HS-5 (cell line): ENCODE measurements at regions not wholly inside any gene's neighbourhood (a gene's known extent, or its start where the extent isn't known, plus 50 kb on each side); places are given as distances from the start of the nearest gene placed in this dataset.
A peak's percentile ranks its signal among the peaks of the same experiment; 100 is the strongest.
"Not testable (repeated sequence)": the region's sequence is repeated elsewhere in the genome, so short reads cannot be mapped to it uniquely, and the experiment has no call there.

Source experiments
- DNase-seq: peaks from one replicate; pipeline ENCODE4 v3.0.0-alpha.2; 2012; ENCODE audit warnings: low read depth

DNA sequence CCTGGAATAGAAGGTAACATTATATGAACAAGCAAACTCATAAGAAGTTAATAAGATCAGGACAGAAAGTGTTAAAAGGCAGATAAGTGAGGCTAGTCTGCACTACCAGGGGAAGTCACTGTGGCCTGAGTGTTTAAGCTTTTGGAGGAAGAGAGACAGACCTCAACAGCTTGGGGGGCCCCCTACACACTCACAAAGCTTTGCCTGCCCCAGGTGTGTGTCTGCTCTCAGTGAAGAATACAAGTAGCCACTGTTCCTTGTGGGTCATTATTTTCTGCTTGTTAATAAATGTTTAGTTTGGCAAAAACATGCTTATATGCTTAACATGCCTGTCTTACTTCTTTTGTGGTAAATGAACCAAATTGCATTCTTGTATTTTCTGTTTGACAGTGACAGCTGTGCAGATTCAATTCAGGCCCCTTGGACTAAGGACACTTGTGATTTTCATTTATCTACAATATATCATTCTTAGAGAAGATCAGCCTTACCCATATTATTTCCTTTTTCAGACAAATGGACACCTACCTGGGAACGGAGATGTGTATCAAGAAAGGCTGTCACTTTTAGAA, 50.7 kb upstream of the C12orf71 start:
- DNase-seq: no peak

DNA sequence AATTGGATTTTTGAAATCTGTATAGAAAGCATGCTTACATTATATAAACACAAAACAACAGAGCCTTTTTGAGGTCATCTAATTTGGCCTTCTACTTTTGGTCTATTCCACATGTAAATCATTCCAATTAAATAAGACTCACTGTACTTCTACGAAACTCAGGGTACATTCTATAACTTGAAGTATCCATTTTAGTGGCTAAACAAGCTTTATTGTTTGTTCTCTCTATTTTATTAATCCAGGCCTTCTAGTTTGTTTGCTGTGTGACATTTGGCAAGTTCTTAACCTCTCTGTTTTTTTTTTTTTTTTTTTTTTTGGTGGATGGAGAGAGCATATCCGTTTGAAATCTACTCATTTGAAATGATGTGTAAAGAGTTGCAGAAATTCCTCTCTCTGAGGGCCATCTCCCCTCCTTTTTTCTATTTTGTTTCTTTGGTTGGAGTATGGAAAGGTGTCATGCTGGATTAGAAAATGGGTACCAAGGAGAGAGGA, 58.1 kb upstream of the C12orf71 start:
- DNase-seq: no peak

DNA sequence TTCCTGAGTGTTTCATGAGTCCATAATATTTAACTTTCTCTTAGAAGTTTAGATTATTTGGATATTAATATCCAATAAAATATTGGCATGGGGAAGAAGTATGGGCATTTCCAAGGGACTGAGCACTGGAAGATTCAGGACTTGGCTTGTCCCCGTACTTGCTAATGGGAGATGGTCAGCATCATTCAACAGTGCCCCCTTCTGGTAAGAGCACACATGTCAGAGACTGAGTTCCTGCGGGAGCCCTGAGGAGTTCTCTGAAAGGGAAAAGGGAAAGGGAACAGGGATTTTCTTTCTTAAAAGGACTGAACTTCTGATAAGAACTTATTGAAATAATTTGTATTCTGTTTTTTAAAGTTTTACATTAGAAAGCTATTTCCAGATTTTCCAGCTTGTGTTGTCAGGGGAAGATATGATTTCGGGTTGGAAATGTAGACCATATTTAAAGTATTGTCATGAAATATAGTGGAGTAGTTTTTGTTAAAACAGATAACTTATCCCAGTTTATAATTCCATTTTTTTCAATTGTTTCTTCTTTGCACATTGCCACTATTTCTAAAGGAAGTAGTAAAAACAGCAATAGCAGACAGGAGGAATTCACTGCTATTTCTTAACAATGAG, 59.8 kb upstream of the C12orf71 start:
- DNase-seq: peak; percentile 30

DNA sequence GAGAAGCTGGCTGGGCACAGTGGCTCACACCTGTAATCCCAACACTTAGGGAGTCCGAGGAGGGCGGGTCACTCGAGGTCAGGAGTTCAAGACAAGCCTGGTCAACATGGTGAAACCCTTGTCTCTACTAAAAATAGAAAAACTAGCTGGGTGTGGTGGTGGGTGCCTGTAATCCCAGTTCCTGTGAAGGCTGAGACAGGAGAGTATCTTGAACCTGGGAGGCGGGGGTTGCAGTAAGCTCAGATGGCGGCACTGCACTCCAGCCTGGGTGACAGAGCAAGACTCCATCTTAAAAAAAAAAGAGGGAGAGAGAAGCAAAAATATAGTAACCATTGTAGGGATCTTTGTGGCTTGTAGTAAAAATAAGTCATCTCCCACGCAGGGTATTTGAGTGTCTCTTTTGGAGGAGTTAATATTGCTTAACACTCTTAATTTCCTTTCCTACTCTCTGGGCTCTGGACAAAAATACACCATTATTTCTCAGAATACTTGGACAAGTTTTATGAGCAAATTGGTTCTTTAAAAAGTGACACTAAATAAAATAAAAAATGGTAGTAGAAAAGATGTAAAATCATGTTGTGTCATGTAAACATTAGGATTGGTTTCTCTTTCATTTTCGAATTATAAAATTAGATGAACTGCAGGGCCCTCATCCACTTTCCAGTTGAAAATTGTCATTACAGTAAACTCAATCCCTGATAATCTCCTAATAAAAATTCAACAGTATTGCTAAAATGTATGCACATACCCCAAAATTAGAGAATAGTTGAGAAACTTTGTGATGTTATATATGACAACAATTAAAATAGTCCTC, 61.1 kb upstream of the C12orf71 start:
- no peak for DNase-seq

DNA sequence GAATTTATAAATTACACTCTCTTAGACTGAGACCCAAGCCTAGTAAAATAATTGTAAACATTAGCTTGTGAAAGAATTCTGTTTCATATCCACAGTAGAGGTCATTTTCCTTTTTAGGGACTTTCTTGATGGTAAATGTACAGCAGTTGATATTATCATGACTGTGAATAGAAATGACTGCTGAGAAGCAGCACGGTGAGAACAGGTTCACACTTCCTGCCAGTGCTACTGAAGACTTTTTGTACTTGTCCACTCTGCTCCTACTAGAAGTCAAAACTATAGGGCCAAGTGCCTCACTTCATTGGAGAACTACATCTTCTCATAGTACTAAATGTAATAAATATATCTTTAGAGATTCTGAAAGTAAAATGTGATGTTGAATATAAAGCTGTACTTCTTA, 63.3 kb upstream of the C12orf71 start:
- not testable (repeated sequence) for DNase-seq

DNA sequence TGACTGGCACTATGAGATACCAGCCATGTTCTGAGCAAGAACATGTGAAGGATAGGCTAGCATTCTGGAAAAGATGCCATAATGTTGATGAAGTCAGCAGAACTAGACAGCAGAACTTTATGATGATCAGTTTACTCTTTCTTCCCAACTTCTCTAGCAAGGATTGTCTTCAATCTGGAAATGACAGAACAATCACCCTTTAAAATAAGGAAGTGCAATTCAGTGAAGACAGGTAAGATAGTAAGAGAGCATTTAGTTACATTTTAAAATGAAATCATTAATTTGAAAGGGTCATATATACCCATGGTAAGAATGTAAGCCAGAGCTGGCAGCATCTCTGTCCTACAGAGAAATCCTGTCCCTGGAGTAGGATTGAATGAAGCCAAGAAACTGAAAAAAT, 66.0 kb upstream of the C12orf71 start:
- no peak for DNase-seq

DNA sequence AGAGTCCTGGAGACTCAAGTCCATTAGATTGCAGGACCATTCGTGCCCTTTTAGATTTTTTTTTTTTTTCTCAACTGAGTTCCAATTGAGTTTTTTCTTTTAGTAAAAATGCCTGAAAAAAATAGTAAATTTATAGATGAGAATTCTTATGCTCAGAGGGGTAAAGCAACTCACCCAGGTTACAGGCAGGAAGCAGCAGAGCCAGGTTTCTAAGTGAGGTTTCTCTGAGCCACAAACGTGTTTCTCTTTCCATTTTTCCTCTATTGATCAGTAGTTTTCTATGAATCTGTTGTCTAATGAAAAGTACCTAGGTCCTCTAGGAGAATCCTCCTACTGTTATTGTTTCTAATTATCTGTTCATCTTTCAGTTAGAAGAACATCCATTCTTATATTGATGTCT, 66.4 kb upstream of the C12orf71 start:
- DNase-seq: no peak

DNA sequence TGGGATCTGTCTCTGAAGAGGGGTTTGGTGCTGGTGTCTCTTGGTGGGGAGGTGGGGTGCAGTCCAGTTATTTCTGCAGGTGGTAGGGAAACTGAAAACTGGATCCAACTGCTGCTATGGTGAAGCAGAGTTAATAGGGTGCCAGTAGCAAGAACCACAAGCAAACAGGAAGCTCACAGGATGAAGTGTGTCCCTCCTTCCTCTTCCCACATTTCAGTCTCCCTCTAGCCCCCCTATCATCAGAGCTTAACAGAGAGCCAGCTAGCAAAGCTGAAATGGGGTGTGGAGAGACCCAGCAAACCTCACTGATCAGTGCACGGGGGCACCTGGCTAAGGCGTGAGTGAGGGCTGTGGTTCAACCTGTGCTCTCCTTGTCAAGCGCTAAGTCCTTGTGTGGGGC, 69.1 kb upstream of the C12orf71 start:
- DNase-seq: no peak

DNA sequence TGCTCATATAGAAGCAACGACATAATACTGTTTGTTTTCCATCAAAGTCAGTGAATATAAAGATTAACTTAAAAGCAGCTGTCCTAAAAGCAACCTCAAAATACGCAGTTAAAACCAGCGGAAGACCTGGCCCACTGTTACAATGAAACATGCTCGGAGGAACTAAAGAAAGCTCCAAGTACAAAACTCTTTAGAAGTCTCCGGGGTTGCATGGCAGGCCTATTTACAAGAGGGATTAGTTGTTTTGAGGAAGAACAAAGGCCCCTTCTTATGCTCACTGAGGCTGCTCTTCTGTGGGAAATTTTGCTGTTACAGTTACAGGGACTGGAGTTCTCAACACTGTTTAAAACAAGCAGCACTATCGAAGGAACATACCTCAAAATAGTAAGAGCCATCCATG, 75.9 kb upstream of the C12orf71 start:
- no peak for DNase-seq

DNA sequence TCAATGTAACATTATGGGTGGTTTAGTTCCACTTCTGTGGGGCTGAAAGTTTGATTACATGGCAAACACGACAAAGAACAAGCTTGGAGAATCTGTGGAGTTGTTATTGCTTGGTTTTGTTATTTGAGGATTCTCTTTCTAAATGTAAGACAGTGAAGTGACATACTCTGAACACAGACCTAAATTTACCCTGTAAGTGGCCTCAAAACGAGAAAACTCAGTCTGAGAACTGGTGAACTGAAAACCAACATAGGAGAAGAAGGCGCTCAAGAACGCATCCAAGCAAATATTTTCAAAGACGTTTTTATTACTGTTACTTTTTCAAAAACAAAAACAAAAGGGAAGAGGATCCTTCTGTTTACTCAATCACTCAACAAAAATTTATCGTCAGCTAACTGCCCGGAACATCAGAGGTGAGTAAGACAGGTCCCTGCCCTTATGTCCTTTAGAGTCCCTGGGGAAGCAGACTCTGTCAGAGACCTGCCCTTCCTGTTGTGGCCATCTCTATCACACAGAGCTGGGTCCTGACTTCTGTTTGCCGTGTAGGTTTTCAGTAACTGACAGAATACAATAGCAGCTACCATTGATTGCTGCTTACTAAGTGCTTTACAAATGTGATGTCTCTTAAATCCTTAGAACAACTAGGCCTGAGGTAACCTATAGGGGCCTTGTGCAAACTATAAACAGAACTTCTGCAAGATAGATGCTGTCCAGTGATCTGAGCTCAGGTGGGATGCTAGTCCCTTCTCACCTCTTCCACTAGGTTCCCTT, 79.3 kb upstream of the C12orf71 start:
- no peak for DNase-seq

DNA sequence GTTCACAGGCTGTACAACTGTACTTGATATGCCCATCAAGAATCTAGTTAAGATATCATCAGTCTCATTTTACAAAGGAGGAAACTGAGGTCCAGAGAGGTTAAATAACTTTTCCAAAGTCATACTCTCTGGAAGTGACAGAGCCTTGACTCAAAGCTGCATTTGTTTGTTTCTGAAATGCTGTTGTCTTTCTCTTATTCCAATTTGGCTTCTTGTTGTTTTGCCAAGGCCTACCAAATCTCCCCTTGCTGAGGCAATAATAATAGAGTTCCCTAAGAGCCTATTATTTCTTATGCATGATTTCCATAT, 79.8 kb upstream of the C12orf71 start:
- DNase-seq: no peak

DNA sequence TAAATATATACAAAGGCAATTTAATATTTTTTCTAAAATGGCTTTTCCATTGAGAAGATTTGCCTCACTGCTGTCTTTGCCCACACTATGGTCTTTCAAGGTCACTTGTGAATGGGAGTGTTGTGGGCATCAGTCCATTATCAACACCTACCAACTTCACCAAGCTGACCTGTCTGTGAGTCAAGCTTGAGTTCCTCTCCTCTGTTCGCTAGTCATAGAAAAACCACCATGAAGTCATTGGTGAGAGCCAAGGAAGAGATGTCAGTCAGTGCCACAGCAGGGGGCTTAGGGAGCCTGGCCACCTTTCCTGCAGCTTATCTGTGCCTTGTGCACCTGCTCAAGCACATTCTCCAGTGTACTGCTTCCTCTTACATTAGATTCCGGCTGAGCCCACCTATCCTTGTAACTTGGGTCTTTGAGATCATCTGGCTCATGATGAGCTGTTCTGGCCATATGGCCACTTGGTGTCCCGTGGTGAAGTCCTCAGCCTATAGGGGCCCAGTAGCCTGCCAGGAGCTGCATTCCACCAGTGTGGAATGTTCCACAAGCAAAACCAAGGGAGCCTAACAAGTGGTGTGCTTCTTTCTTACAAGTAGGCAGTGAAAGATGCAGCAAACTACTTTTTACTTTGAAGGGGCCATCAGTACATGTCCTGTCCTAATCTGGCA, 80.8 kb upstream of the C12orf71 start:
- DNase-seq: no peak

DNA sequence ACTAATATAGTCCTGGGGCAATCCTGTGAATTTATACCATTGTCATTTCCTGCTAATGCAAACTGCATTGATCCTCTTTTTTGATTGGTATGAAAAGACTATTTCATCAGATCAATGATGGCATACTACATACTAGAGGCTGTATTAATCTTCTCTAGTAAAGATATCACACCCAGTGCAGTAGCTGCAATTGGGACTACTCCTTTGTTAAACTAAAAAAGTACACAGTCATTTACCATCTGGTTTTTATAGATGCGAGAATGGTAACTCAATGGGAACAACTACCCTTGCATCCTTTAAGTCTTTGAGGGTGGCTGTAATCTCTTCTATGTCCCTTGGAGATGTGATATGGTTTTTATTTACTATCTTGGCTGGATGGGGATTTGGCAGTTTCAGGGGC, 80.2 kb upstream of the STK38L start:
- no peak for DNase-seq

DNA sequence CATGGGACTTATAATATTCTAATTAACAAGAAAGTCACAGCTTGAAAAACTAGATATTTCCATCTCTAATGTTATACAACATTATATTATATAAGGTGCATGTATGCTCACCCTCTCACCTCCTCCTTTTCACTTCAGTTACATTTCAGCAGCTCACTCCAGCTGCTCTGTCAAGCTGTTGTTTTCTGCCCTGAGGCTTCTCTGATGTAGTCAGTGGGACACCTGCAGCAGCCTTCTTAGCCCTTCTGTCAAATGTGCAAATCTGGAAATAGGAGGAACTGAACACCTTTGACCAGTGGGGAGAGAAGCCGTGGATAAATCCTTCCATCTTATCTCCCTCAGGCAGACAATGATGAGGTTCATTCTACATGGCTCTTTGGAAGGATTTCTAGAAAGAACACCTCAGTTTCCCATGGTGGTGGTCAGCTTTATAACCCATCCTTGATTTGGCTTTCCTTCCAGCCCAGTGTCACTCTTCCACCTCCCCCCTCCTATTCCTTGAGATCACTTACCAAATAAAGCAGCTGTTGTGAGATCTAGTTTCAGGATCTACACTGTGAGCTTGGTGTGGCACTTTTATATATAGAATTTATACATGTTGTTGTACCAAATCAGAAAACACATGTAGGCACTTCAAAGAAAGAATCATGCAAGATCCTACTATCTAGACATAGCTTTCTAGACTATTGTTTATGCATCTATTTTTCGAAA, 79.6 kb upstream of the STK38L start:
- DNase-seq: no peak

DNA sequence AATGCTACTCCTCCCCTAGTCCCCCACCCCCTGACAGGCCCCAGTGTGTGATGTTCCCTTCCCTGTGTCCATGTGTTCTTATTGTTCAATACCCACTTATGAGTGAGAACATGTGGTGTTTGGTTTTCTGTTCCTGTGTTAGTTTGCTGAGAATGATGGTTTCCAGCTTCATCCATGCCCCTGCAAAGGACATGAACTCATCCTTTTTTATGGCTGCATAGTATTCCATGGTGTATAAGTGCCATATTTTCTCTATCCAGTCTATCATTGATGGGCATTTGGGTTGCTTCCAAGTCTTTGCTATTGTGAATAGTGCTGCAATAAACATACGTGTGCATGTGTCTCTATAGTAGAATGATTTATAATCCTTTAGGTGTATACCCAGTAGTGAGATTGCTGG, 78.1 kb upstream of the STK38L start:
- not testable (repeated sequence) for DNase-seq

DNA sequence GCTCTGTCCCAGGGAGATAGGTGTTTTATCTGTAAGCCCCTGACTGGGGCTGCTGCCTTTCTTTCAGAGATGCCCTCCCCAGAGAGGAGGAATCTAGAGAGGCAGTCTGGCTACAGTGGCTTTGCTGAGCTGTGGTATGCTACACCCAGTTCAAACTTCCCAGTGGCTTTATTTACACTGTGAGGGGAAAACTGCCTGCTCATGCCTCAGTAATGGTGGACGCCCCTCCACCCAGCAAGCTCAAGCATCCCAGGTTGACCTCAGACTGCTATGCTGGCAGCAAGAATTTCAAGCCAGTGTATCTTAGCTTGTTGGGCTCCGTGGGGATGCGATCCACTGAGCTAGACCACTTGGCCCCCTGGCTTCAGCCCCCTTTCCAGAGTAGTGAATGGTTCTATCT, 72.6 kb upstream of the STK38L start:
- not testable (repeated sequence) for DNase-seq

DNA sequence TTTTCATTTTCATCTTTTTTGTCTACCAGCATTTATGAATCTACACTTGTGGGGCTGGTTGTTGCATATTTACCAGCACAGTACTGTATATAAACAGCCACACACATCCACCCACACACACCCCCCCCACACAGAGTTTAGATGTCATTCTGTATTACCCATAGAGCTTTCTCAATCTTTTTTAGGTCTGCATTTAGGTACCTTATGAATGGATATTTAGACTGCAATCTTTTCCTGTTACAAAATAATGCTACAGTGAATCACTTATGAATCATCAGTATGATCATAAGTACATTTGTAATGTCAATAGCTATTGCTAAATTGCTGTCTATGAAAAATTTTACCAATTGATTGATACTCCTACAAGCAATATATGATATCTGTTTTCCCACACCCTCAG, 67.3 kb upstream of the STK38L start:
- peak; percentile 71 for DNase-seq

DNA sequence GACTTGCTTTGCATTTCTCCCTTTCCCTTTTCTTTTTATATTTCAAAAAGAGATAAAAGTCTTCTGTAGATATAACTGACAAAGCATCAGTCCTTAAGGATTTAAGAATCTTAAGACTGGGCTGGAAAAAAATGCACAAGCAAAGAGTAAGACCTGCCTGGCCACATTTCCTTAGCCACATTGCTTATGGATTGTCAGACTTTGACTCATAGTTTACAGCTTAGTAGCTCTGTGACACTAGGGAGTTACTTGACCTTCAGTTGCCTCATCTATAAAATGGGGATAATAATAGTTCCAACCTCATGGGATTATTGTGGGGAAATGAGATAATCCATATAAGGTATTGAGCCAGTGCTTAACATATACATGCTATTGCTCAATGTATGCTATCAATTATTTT, 66.4 kb upstream of the STK38L start:
- no peak for DNase-seq

DNA sequence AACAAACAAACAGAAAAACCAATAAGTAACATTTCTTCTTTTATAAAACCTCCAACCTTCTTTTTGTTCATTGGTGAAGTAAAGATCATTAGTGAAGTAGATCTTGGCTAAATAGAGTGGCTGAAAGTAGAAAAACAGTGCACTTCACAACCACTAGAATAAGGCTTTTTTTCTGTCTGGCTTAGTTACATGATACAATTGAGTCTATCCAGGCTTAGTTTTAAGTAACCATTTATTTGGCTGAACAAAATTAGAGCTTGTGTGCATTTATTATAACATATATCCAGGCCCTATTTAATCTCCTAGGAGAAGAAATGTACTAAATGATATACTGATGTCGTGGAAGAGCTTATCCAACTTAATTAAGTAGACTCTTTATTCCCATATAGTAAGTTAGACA, 65.8 kb upstream of the STK38L start:
- no peak for DNase-seq

DNA sequence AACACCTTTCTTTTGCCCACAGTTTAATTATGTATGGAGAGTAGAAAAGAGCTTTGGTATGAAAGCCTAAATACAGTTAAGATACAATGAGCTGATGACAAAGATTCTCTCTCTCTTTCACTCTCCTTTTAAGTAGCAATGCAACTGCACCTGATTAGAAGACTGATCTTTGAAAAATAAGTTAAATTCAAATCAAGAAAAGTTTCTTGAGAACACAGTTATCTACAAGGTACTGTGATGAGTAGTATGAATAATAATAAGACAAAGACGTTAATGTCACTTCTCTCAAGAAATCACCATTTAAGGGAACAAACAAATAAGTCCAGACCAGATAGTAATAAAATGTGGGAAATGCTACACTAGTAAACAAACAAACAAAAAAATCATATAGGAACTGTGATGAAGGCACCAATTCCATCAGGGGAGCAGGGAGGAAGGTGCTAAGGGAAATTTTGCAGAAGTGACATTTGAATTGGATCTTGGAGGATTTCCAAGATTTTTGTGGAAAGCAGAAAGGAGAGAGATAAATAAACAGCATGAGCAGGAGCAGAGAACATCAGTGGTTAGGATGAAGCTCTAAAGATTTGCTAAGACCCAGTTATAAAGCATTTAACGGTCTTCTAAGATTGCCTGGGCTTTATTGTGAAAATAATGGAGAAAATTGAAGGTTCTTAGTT, 65.2 kb upstream of the STK38L start:
- no peak for DNase-seq
